Mucosa of descending colon (tissue), 3 donors: ENCODE measurements at regions not wholly inside any gene's neighbourhood (a gene's known extent, or its start where the extent isn't known, plus 50 kb on each side); places are given as distances from the start of the nearest gene placed in this dataset.
"Not testable (repeated sequence)": the region's sequence is repeated elsewhere in the genome, so short reads cannot be mapped to it uniquely, and the experiment has no call there.

ENCODE experiments used
- ATAC-seq: fragments of 200-7000 bp; cut with Tn5 transposase; one replicate; pipeline ENCODE4 v1.9.1; 2020; ENCODE audit warnings: mild to moderate bottlenecking, moderate library complexity
- DNase-seq, 3 donors: peaks; one replicate each; pipeline ENCODE4 v3.0.0-alpha.2; 2020
- H3K36me3 ChIP-seq: fragments of 200-600 bp; one replicate; pipeline ENCODE4 v1.8.0; 2021; ENCODE audit warnings: low read depth, mild to moderate bottlenecking
- H3K4me1 ChIP-seq: fragments of 200-600 bp; one replicate; pipeline ENCODE4 v1.8.0; 2021; ENCODE audit warnings: low read depth, mild to moderate bottlenecking
- H3K4me3 ChIP-seq: fragments of 200-600 bp; one replicate; pipeline ENCODE4 v1.8.0; 2021; ENCODE audit warnings: mild to moderate bottlenecking
- H3K9me3 ChIP-seq: fragments of 200-600 bp; one replicate; pipeline ENCODE4 v1.8.0; 2021; ENCODE audit warnings: mild to moderate bottlenecking
- CTCF ChIP-seq: fragments of 200-600 bp; IDR thresholded peaks from one replicate; pipeline ENCODE4 v1.8.0; 2022; ENCODE audit warnings: antibody characterized with exemption, mild to moderate bottlenecking
- intact Hi-C, 2 donors: fragments of 100-400 bp; cut with DNase I in 1 of 2; cut with micrococcal nuclease in 1 of 2; formaldehyde crosslinking; loops; one replicate each; pipeline versions ENCODE4 v1.11.0 to v1.11.1; 2022; cut with DNase I, micrococcal nuclease
- donor health status: DM: no; HTN: no; CAD: no; lungs with moderate emphysema.
- donor health status: DM: no; HTN: no; CAD: no.
- donor health status: DM: no; HTN: yes; CAD: no.

- peak; percentile 78 for ATAC-seq
- intact Hi-C loops: loop anchor here (2.0 to 5.0 kb wide), 2 partner anchors 105 to 108 kb away; no protein-coding TSS in a partner anchor
Observed at GRCh38 chr7:45259966-45260646, 102.5 kb downstream of the RAMP3 start.

DNA sequence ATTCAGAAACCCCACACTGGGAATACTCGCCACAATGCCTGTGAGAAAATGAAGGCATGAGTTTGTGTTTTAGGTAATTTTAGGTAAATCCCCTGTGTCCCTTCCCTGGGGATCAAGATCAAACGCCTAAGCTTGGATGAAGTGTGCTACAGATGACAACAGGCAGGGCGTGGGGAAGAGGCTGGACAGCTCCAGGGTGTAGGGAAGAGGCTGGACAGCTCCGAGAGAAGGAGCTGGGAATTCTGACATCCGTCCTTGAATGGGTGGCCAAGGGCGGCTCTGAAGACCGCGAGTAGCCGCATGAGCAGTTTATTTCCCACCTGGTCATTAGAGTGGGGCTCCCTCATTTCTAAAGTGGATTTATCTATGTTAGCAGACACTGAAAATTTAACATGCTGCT lies 109.7 kb downstream of the RAMP3 start:
- TF ChIP-seq CTCF: no peak
- DNase-seq: no peak
- Histone ChIP-seq H3K4me3 (no peak overlapping the region), H3K4me1 (no peaks in the 10 kb centered on the region), H3K36me3 (no peaks in the 10 kb centered on the region), H3K9me3 (no peaks in the 10 kb centered on the region)
- no peak for ATAC-seq
- intact Hi-C loops: no loop called here

More at GRCh38 chr7:45259966-45260646, 102.5 kb downstream of the RAMP3 start:
- Histone ChIP-seq H3K4me1 (no peaks in the 10 kb centered on the region), H3K4me3 (no peak overlapping the region), H3K9me3 (no peaks in the 10 kb centered on the region), H3K36me3 (no peaks in the 10 kb centered on the region)
- DNase-seq: peak in 2 of 3 donors; percentile 74 to 76
- peak; percentile 97 for TF ChIP-seq CTCF

DNA sequence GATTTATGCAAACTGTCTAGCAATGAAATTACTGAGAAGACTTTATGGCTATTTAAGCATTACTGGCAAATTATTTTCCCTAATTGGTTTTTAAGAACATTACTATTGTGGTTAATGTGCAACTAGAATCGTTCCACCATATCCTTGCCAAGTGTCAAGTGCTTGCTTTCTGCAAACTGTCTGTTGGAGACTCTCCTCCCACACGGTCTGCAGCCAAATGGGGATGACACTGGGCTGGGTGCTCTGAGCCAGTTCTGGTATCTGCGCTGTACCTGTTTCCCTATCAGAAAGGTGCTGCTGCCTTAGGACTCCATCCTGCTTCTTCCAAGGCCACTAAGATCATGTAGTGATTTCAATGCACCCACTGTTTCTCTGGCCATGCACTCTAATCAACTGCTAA lies 110.4 kb downstream of the RAMP3 start:
- Histone ChIP-seq H3K4me3 (no peak overlapping the region), H3K9me3 (no peaks in the 10 kb centered on the region), H3K4me1 (no peaks in the 10 kb centered on the region), H3K36me3 (no peaks in the 10 kb centered on the region)
- ATAC-seq (no peak), DNase-seq (no peak)
- TF ChIP-seq CTCF: no peak
- intact Hi-C loops: no loop called here

GRCh38 chr7:45269192-45269591 lies 111.6 kb downstream of the RAMP3 start:
- H3K4me1 ChIP-seq: no peaks in the 10 kb centered on the region
- DNase-seq (no peak), ATAC-seq (no peak)
- H3K4me3 ChIP-seq: no peak overlapping the region
- H3K9me3 ChIP-seq: no peaks in the 10 kb centered on the region
- intact Hi-C loops: no loop called here
- no peak for TF ChIP-seq CTCF
- H3K36me3 ChIP-seq: no peaks in the 10 kb centered on the region

- no peak overlapping the region for H3K4me3 ChIP-seq
- intact Hi-C loops: no loop called here
- H3K36me3 ChIP-seq: no peaks in the 10 kb centered on the region
- TF ChIP-seq CTCF: no peak
- H3K4me1 ChIP-seq: no peaks in the 10 kb centered on the region
- DNase-seq: no peak
- ATAC-seq: no peak
- H3K9me3 ChIP-seq: no peaks in the 10 kb centered on the region
Observed at GRCh38 chr7:45278763-45279398, 121.3 kb downstream of the RAMP3 start.

DNA sequence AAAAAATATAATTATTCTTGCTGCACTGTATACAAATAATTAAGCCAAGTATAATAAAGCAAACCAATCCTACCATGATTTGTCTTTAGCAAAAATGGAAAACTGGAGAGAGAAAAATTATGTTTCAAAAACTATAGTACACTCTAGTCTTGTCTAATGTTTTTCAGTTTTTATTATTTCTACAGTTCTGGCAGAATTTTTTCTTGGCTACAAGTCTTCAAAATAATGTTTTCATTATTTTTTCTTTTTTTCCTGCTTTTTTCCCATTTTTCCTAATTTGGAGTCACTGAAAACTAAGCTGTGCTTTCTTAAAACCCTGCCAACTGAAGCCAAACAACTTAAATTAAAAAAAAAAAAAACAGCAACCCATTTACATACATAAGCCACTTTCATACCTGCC lies 132.0 kb downstream of the RAMP3 start:
- H3K9me3 ChIP-seq, H3K4me1 ChIP-seq, H3K4me3 ChIP-seq, ATAC-seq, intact Hi-C loops, DNase-seq, H3K36me3 ChIP-seq: not testable (repeated sequence)
